NCI-H446 (cell line): ENCODE measurements at regions not wholly inside any gene's neighbourhood (a gene's known extent, or its start where the extent isn't known, plus 50 kb on each side); places are given as distances from the start of the nearest gene placed in this dataset.

Experiments used
- DNase-seq, 2 experiments: peaks; one replicate each; lab custom pipeline; 2025; lab: John Stamatoyannopoulos, UW

DNA sequence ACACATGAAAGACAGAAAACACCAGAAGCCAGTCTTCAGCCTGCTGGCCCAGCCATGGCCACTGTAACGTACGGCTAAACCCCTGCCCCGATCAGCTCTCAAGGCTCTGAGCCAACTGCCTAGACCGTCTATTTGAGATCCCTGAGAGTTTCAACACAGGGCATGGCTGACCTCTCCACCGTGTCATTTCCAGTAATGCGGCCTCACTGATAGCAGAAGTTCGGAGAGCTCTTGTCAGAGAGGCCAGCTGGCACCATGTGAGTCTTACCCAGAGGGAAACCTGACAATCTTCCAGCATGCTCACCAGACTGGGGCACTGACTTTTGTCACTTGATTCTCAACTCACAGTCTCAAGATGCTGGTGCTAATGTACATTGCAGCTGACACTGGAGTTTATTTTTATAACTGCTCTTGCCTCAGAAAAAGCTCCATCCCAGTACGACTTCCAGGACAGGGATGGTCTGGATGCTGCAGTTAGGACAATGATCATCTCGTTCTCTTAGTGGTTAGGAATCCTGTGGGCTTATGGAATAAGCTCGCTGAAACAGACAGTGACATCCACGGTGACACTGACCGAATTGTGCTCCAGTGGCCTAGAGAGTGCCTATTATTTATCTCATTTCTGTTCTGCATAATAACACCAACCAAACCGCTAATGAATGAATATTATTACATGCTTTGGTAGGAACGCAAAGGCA, 372.7 kb downstream of the ICE1 start:
- no peak for DNase-seq

DNA sequence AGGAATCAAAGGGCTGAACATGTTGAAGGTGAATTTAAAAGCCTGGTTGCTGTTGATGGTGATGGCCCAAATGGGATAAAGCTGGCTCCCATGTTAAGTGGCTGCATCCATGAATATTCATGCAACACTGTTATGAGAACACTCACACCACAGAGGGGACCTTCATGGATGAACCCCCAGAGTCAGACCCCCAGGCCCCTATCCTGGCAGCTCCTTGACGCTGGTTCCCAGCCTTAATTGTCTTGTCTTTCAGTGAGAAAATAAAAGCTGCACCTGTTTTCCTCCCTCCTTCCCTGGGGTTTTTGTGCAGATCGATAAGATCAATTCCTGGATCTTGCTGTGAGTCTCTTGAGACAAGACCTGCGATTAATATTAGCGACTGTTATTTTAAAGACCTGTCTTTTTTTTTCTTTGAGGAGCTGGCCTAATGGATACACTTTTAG, 371.7 kb downstream of the ICE1 start:
- no peak for DNase-seq

DNA sequence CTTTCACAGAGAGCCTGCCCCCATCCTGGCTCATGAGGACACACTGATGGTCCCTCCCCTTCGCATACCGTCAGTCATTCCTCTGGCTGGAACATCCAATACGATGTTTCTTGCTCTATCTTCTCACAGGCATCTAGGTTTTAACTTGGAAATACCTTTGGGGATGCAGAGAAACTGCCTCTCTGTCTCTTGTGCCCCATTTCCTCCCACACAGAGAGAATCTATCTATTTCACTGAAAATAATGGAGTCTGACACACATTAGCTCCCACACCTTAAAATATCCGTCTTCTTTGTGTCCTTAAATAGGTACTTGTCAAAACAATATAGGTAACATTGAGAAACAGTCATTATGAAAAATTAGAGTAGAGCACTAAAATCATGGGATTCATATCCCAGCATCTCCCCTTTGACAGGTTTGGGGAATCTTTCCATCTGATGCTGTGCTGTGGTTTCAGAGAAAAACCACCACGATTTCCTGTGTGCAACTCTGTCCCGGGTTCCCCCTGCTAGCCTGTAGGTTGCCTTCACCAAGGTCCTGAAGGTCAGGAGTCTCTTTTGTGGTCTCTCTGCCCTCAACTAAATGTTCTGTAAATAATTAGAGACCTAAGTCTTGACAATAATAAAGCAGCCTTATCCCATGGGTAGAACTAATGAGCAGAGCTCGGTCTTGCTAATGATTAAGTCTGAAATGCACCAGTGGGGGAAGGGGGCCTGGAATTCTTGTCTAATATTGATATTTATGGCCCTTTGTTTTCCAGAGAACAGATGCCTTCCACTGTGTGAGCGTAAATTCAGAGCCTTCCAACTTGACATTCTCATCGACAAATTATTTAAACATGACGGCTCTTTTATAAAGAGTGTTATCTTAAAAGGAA, 371.0 kb downstream of the ICE1 start:
- no peak for DNase-seq

DNA sequence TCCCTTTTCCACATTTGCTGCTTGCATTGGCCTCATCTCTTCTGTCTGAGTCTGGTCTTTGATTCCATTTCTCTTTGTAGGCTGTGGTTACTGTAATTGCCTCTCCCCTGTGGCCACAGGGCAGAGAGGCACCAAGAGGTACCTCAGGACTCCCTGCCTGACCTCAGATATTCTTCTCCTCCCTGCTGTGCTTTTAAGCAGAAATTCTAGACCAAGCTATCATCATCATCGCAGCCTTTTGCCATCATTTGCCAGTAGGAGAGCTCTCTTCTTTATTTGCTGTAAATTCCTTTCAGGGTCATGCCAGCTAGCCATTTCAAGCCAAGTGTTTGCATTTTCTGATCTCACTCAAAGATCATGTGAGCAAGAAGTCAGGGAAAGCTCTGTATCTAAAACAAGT, 369.6 kb downstream of the ICE1 start:
- no peak for DNase-seq

DNA sequence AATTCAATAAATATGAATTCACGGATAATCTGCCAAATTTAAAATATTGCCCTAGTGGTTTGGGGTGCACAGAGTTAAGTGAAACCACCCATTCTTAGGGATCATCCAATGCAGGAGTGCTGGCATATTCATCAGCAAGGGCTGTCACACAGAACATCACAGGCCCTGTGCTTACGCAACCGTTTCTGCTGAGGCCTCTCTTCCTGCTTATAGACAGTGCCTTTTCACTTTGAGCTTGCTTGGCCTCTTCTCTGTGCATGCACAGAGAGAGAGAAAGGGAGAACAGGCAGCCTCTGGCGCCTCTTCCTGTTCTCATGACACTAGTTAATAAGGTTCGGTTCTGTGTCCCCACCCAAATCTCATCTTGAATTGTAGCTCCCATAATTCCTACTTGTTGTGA, 366.3 kb downstream of the ICE1 start:
- no peak for DNase-seq

DNA sequence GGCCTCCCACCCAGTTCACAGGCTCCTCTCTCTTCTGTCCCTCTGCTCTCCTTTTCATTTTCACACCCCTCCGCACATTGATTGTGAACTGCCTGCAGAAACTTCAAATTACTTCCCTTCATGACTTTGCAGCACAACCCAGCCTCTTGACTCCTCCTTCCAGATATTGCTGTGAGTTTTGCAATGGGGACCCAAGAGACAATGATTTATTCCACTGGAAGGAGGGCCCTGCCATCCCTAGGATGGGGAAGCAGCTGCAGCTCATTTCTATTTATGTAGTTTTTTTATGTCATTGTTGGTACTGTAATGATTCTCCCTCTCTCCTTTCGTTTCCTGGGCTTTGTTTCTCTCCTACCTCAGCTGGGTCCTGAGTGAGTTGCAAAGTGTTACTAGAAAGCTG, 364.9 kb downstream of the ICE1 start:
- no peak for DNase-seq

DNA sequence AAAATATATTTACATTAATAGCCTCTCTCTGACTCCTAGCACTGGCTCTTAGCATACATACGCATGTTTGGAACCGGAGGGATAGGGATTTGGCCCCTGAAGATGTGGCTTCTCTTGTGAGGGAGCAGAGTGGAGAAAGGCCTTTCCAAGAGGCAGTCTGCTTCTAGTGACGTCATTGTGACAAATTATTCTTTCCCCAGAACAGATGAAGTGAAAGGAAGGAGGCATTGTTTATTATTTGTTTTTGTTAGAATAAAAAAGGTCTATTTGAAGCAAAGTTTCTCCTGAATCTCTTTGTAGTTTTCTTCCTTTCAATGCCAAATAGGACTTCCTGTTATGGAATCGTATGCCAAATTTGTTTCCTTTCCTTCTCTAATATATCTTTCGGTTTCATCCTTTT, 361.6 kb downstream of the ICE1 start:
- no peak for DNase-seq

DNA sequence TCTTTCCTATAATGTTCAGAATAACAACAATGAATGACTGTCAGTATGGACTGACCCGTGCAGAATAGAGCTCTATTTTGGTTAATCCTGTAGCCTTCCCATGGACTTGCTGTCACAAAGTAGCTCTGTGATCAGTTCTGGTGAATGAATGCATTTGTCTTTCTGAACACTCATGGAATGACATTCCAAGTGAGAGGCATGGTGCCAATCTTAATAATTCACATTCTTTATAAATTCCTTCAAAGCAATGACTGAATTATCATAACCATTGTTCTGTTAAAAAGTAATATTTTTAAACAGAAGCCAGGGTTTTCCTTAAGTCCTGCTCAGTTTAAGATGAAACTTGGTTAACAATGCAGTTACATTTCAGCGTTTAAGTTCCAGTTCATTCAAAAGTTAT, 360.5 kb downstream of the ICE1 start:
- DNase-seq, result no peak

DNA sequence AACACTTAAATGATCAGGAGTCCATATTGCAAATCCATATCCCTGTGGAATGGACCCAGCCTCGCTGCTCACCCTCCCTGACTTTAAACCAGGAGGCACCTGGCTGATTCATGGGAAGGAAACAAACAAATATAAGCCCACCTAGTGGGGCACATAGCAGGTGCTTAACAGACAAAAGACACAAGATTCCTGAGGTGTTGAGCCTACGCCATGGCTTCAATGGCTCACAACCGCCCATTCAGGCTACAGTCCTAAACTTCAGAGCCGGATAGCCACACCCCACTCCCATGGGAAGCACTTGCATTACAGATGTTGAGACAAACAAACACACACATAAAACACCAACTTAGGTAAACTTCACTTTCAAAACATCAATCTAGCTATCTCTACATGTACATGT, 359.9 kb downstream of the ICE1 start:
- DNase-seq, result no peak

DNA sequence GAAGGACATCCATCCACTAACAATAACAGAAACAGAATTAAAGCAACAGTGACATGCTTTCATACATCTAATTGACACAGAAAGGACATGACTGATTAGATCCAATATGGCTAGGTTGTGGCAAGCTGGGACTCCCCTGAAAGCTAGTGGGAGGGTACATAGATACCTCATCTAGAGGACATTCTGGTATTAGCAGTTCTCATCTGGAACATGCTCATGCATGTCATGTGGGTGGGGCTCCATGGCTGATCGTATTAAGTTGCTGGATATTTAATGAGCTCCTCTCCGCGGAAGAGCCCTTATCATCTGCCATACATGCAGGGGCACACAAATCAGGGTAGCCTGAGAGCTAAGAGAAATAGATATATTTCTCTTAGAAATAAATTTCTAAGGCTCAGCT, 358.9 kb downstream of the ICE1 start:
- no peak for DNase-seq

DNA sequence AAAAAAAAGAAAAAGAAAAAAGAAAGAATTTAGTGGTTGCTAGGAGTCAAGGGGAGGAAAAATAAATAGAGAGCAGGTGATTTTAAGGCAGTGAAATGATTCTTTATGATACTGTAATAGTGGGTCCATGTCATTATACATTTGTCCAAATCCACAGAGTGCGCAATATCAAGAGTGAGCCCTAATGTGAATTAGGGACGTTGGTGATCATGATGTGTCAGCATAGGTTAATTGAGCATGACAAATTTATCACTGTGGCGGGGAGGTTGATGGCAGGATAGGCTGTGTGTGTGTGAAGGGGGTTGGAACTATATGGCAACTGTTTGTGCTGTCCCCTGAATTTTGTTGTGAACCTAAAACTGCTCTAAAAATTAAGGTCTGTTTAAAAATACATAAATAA, 357.8 kb downstream of the ICE1 start:
- no peak for DNase-seq

DNA sequence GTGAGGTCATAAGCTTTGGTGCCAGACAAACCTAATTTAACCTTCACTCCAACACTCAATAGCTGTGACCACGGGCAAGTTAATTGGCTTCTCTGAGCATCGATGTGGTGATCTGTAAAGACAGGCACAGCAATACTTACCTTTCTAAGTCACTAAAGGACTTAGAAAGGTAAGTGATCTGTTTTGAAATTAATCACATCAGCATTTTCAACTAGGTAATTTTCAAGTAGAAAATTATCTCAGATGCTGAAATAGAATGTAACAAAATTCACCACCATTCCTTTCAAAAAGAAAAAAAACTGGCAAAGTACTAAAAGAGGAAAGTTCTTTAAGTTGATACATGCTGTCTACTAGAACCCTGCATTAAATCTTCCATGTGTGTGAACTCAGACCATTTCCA, 354.5 kb downstream of the ICE1 start:
- DNase-seq, result no peak

DNA sequence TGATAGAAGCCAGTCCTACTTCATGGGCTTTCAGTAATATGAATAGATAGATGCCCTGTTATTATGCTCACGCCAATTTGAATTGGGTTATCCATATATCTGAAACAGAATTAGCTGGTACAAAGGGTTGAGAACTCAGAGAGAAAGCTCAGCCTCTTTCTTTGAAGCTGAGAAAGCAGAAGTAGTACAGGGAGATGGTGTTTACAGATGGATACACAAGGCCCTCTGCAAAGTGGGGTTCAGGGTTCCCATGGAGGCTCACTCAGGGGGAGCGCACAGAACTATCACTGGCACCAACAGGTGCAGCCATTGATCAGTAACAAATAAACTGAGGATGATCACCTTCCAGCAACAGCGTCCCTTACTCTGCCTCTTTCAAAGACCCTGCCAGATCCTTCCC, 349.7 kb downstream of the ICE1 start:
- DNase-seq, result no peak

DNA sequence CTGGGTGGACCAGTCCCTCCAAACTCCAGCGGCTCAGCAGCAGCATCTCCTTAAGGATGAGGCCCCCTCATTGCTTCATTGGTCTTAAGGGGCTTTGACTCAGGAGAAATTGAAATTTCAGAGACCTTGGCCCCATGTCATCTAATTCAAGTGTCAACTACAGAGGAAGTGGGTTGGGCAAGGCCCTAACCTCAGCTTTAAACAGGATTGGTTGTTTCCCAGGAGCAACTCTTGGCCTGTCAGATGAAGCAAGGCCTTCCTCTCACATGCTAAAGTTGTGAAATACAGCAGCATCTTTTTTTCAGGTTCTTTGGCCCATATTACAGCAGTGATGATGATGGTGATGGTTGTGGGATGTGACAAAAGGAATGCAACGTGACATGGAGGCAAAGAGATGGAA, 348.3 kb downstream of the ICE1 start:
- no peak for DNase-seq

DNA sequence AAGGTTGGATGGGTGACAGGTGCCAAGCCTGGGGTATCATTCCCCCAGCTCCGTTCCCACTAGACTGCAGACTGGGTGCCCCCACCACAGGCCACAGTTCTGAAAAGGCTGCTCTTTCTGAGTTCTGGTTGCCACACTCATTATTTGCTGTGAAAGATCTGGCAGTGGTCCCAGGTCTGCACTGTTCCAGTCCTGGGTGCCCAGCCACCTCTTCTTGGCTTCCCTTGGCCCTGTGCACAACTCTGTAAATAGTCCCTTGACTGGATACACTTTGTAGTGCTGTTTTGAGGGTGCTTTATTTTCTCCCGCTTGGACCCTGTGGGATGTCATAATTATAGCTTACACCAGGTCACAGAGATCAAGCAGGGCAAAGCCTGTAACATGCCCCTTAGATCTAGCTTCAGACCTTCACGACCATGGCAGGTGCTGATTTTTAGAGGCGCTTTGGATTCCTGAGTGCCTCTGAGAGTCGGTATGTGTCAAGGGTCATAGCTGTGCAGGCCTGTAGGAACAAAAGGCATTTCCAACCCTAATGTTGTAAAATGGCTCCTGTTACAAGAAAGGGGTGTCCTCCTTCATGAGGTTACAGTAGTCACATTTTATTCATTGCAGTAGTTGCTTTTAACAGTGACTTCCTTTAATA, 344.9 kb downstream of the ICE1 start:
- DNase-seq, result no peak

DNA sequence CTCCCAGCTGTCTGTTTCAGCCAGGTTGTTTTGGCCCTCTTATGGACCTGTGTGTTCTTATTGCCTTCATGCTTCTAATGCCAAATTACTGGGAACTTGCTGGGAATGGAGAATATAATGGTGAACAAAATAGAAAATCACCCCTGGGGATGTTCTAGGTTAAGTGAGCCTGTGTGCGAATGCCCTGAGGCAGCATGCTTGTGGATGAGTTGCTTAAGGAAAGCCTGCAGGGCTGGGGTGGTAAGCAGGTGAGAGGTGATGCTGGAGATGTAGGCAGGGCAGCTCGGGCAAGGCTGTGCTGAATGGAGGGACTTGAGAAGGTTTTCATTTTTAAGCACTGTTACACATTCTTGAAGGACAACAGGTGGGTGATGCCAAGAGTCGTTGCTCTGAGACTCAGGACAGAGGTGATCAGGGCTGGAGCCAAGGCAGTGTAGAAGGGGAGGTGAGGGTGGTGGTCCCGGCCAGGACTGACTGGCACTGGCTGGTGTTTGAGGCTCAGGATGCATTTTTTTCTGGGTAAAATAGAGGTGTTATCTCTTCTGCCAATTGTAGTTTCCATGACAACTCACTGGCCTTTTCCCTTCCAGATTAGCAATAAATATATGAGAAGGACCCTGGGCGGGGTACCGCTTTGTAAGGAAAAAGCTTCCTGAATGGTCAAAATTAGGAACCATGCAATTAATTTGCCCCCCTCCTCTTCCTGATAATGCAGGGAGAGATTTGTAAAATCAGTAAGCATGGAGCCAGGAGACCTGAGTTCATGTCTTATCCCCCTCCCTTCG, 342.8 kb downstream of the ICE1 start:
- DNase-seq, result no peak

DNA sequence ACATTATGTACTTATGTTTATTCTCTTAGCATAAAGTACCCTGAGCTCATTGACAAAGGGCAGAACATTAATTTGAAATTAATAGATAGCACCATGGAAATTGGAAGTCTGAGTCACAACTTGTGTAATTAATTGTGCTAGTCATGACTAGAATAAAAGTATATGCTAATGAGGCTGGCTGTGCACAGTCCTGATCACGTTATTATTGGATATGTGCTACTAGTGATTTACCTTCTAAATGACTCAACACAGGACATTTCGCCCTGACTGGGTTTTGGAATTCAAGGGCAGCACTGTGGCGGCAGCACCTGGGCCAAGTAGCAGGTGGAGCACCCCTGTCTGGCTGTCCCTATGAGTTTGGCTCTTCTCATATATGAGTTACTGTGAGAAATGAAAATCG, 341.8 kb downstream of the ICE1 start:
- no peak for DNase-seq

DNA sequence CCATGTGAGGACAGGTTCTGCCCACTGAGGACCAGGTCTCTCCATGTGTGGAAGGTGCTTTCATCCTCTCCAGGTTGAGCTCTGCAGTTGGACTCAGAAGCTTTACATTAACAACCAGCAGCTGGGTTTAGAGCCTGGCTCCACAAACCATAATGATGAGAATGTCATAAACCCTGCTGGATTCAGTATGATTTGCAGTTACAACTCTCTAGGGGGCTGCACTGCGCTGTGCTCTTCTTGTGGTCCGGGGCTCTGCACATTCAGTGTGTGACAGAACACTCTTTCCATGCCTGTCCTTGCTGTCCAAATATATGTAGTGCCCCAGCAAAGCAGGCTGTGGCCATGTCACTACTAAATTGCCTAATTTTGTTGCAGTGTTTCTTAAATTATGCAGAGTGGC, 334.3 kb downstream of the ICE1 start:
- no peak for DNase-seq

DNA sequence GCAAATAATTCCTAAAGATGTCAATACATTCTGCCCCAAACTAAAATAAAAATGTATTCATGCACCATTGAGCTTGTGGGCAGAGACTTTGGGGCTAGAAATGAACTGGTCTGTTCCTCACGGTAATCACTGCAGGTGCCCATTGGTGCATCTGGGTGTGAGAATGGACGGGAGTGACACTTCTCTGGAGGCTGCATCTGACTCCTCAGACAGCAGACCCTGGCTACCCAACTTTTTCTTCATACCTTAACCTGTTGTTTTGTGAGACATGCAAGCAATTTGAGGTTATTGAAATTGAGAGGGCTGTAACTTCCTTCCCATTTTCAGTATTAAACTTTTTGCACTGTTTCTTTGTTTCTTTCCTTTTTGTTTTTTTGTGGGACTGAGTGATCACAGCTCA, 333.4 kb downstream of the ICE1 start:
- no peak for DNase-seq

DNA sequence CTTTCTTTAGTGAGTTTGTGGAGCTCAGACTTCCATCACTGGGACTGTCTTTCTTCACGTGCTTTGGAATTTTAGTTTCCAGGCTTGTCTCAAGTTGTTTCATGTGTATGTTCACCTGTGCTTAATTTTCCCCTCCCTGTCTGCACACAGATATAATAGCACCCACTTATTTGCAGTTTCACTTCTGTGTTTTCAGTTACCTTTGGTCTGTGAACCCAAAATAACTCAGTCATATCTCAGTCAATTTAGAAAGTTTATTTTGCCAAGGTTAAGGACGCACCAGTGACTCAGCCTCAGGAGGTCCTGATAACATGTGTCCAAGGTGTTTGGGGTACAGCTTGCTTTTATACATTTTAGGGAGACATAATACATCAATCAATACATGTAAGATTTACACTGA, 330.4 kb downstream of the ICE1 start:
- no peak for DNase-seq

DNA sequence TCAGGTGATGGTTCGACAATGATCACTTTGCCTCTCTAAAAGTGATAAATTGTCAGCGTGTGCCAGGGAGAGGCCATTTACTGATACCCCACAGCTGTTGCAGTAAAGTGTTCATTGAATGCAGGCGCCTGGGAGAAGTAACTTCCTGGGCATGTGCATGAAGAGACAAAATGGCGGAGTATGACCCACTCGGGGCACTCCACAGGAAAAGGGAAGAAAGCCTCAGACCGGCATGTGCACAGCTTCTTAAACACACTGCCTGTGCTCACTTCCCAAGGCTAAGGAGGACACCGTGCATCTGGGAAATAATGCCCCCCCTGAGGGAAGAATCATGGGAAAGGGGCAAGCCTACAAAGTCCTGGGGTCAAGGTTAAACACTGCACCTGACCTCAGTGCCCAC, 329.5 kb downstream of the ICE1 start:
- DNase-seq, result no peak

DNA sequence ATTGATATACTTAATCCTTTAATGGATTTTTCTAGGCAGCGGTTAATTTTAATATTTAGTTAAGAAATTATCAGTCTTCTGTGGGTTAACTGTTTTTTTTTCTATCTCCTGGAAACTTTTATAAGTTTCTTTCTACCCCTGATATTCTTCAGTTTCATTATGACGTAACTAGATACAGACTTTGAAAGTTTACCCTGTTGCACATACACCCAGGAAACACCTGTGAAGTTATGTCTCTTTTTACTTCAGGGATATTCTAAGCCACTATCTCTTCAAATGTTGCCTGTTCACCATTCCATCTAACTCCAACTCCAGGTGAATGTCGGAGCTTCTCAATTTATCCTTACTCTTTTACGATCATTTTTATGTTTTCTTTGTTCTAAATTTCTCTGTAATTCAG, 329.0 kb downstream of the ICE1 start:
- no peak for DNase-seq
